ENCODE measurements at regions not wholly inside any gene's neighbourhood (a gene's known extent, or its start where the extent isn't known, plus 50 kb on each side); places are given as distances from the start of the nearest gene placed in this dataset.

DNA sequence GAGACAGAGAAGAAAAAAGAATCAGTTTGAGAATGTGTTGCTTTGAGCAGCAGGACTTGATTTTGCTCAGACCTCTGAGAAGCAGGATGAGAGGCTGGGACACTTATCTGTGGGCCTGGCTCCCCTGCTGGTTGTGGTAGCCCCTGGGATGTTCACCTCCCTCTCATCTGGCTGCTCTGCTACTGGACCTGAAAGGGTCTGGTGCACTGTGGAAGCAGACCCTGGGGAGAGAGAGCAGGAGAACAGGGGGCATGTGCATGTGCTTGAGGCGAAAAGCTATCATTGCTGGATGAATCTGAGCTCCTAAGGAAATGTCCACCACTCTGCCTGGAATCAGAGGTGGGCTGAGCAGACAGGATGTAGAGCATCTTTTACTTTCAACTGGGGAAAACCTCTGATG lies 161.1 kb downstream of the SCP2D1 start:
- no peaks in the 10 kb centered on the region for H3K36me3 ChIP-seq (ENCODE audit: control insufficient read depth, insufficient read depth, low read length)
- no peak for TF ChIP-seq EZH2 (IDR thresholded peaks at IDR 0.05; ENCODE audit: low read length, missing control alignments)
- TF ChIP-seq, protein P1, sequence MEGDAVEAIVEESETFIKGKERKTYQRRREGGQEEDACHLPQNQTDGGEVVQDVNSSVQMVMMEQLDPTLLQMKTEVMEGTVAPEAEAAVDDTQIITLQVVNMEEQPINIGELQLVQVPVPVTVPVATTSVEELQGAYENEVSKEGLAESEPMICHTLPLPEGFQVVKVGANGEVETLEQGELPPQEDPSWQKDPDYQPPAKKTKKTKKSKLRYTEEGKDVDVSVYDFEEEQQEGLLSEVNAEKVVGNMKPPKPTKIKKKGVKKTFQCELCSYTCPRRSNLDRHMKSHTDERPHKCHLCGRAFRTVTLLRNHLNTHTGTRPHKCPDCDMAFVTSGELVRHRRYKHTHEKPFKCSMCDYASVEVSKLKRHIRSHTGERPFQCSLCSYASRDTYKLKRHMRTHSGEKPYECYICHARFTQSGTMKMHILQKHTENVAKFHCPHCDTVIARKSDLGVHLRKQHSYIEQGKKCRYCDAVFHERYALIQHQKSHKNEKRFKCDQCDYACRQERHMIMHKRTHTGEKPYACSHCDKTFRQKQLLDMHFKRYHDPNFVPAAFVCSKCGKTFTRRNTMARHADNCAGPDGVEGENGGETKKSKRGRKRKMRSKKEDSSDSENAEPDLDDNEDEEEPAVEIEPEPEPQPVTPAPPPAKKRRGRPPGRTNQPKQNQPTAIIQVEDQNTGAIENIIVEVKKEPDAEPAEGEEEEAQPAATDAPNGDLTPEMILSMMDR (conservative IDR thresholded peaks at IDR 0.05 in 1 of 2, IDR thresholded peaks at IDR 0.05 in 1 of 2; ENCODE audit: low read depth in 1 of 2, low read length in 2 of 2), result no peak

DNA sequence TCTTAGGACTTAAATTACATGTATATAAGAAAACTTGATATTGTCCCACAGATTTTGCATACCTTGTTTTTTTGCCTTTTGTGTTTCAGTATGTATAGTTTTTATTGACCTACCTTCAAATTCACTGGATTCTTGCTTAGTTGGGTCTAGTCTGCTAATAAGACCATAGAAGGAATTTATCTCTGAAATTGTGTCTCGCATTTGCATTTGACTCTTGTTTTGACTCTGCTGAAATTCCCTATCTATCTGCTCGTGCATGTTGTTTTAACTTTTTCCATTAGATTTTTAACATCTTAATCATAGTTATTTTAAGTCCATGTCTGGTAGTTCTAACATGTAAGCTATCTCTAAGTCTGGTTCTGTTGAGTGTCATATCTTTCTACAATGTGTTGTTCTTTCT lies 163.9 kb downstream of the SCP2D1 start:
- Histone ChIP-seq H3K36me3 (ENCODE audit: control insufficient read depth, insufficient read depth, low read length) (no peaks in the 10 kb centered on the region), H3K4me2 (ENCODE audit: extremely low read depth, insufficient read depth, low read length) (no peak overlapping the region), H3K27ac (ENCODE audit: insufficient read depth, low read length) (no peak overlapping the region), H3K4me1 (ENCODE audit: control insufficient read depth, extremely low read depth, insufficient read depth, low read length) (no peaks in the 10 kb centered on the region), H3K9ac (ENCODE audit: insufficient read depth, low read length) (no peak overlapping the region), H3K4me3 (replicated peaks in 1 of 4; ENCODE audit: control extremely low read depth in 1 of 4, insufficient read depth in 1 of 4, low read depth in 3 of 4, low read length in 4 of 4) (no peak overlapping the region), H2AFZ (ENCODE audit: low read length) (no peak overlapping the region), H3K9me3 (ENCODE audit: control insufficient read depth, insufficient read depth, low read depth, low read length) (no peaks in the 10 kb centered on the region), H3K79me2 (ENCODE audit: control insufficient read depth, insufficient read depth, low read length) (no peaks in the 10 kb centered on the region), H4K20me1 (ENCODE audit: control insufficient read depth, extremely low read depth, insufficient read depth, low read length) (no peaks in the 10 kb centered on the region), H3K27me3 (ENCODE audit: control insufficient read depth, insufficient read depth, low read length) (no peaks in the 10 kb centered on the region)
- no peak for DNase-seq (ENCODE audit: low read depth in 2 of 2)
- no peak for TF ChIP-seq EZH2 (IDR thresholded peaks at IDR 0.05; ENCODE audit: low read length, missing control alignments)
- TF ChIP-seq, protein P1 (conservative IDR thresholded peaks at IDR 0.05 in 1 of 2, IDR thresholded peaks at IDR 0.05 in 1 of 2; ENCODE audit: low read depth in 1 of 2, low read length in 2 of 2), result no peak

More for the DNA sequence above, 161.1 kb downstream of the SCP2D1 start:
- no peaks in the 10 kb centered on the region for H3K27me3 ChIP-seq (ENCODE audit: control insufficient read depth, insufficient read depth, low read length)
- no peaks in the 10 kb centered on the region for H4K20me1 ChIP-seq (ENCODE audit: control insufficient read depth, extremely low read depth, insufficient read depth, low read length)
- H3K9ac ChIP-seq (ENCODE audit: insufficient read depth, low read length), result no peak overlapping the region
- H3K27ac ChIP-seq (ENCODE audit: insufficient read depth, low read length), result no peak overlapping the region
- H3K79me2 ChIP-seq (ENCODE audit: control insufficient read depth, insufficient read depth, low read length), result no peaks in the 10 kb centered on the region
- DNase-seq (ENCODE audit: low read depth in 2 of 2), result no peak
- H3K9me3 ChIP-seq (ENCODE audit: control insufficient read depth, insufficient read depth, low read depth, low read length), result no peaks in the 10 kb centered on the region
- H3K4me3 ChIP-seq (replicated peaks in 1 of 4; ENCODE audit: control extremely low read depth in 1 of 4, insufficient read depth in 1 of 4, low read depth in 3 of 4, low read length in 4 of 4), result no peak overlapping the region
- no peak overlapping the region for H3K4me2 ChIP-seq (ENCODE audit: extremely low read depth, insufficient read depth, low read length)
- H3K4me1 ChIP-seq (ENCODE audit: control insufficient read depth, extremely low read depth, insufficient read depth, low read length), result no peaks in the 10 kb centered on the region
- no peak overlapping the region for H2AFZ ChIP-seq (ENCODE audit: low read length)

DNA sequence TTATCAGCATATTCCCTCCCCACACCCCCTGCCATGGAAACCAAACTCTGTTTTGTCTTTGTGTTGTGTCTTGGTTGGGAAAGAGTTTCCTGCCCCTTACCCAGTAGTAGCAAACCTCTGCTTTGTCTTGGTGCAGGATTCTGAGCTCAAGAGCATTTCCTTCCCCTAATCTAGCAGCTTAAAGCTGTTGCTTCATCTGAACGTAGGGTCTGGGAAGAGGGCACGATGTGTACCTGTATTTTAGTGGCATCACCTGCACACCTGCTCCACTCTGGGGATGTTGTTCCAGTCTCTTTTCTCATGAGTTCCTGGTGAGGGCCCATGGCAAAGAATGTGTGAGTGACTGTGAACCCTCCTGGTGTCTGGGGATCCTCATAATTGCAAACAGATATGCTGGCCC lies 164.7 kb downstream of the SCP2D1 start:
- Histone ChIP-seq H3K4me3 (replicated peaks in 1 of 4; ENCODE audit: control extremely low read depth in 1 of 4, insufficient read depth in 1 of 4, low read depth in 3 of 4, low read length in 4 of 4) (no peak overlapping the region), H3K27me3 (ENCODE audit: control insufficient read depth, insufficient read depth, low read length) (no peaks in the 10 kb centered on the region), H3K79me2 (ENCODE audit: control insufficient read depth, insufficient read depth, low read length) (no peaks in the 10 kb centered on the region), H4K20me1 (ENCODE audit: control insufficient read depth, extremely low read depth, insufficient read depth, low read length) (no peaks in the 10 kb centered on the region), H2AFZ (ENCODE audit: low read length) (no peak overlapping the region), H3K27ac (ENCODE audit: insufficient read depth, low read length) (no peak overlapping the region), H3K4me2 (ENCODE audit: extremely low read depth, insufficient read depth, low read length) (no peak overlapping the region), H3K9me3 (ENCODE audit: control insufficient read depth, insufficient read depth, low read depth, low read length) (no peaks in the 10 kb centered on the region), H3K36me3 (ENCODE audit: control insufficient read depth, insufficient read depth, low read length) (no peaks in the 10 kb centered on the region), H3K4me1 (ENCODE audit: control insufficient read depth, extremely low read depth, insufficient read depth, low read length) (no peaks in the 10 kb centered on the region), H3K9ac (ENCODE audit: insufficient read depth, low read length) (no peak overlapping the region)
- TF ChIP-seq, protein P1 (conservative IDR thresholded peaks at IDR 0.05 in 1 of 2, IDR thresholded peaks at IDR 0.05 in 1 of 2; ENCODE audit: low read depth in 1 of 2, low read length in 2 of 2), result no peak
- no peak for TF ChIP-seq EZH2 (IDR thresholded peaks at IDR 0.05; ENCODE audit: low read length, missing control alignments)
- DNase-seq (ENCODE audit: low read depth in 2 of 2), result no peak
